ENCODE measurements at regions not wholly inside any gene's neighbourhood (a gene's known extent, or its start where the extent isn't known, plus 50 kb on each side); places are given as distances from the start of the nearest gene placed in this dataset.

GRCh38 chr2:181178823-181179412 is 198.5 kb downstream of the UBE2E3 start:
- no peak for TF ChIP-seq FOXP2 (optimal IDR thresholded peaks at IDR 0.05; ENCODE audit: control extremely low read depth, extremely low read length, insufficient read depth)
- no peak for TF ChIP-seq POLR2AphosphoS5 (IDR thresholded peaks at IDR 0.05; ENCODE audit: borderline replicate concordance, low read depth, low read length)
- no peak for TF ChIP-seq EZH2 (IDR thresholded peaks at IDR 0.05)
